ENCODE measurements at regions not wholly inside any gene's neighbourhood (a gene's known extent, or its start where the extent isn't known, plus 50 kb on each side); places are given as distances from the start of the nearest gene placed in this dataset.

- in situ Hi-C loops (cut with HindIII; ENCODE audit: low pct_unique_long_range_greater_than_20kb, low sequenced_read_pairs), result no loop called here
- DNase-seq (ENCODE audit: low read depth in 1 of 2, low spot score in 1 of 2), result no peak
- no peak for TF ChIP-seq JUND (IDR thresholded peaks at IDR 0.05; ENCODE audit: low read depth)
Measured at GRCh38 chr7:144892761-144893160, 56.9 kb upstream of the TPK1 start.

Data from T47D (cell line).